GM21619 (cell line): ENCODE measurements at regions not wholly inside any gene's neighbourhood (a gene's known extent, or its start where the extent isn't known, plus 50 kb on each side); places are given as distances from the start of the nearest gene placed in this dataset.
A peak's percentile ranks its signal among the peaks of the same experiment; 100 is the strongest.

Source experiments
- ATAC-seq: cut with Tn5 transposase; IDR thresholded peaks from one replicate; pipeline ENCODE4 v1.9.1; 2021; ENCODE audit not compliant: unreplicated experiment

- ATAC-seq, result no peak
Measured at GRCh38 chr1:60987904-60988303, 94.5 kb upstream of the NFIA start.

DNA sequence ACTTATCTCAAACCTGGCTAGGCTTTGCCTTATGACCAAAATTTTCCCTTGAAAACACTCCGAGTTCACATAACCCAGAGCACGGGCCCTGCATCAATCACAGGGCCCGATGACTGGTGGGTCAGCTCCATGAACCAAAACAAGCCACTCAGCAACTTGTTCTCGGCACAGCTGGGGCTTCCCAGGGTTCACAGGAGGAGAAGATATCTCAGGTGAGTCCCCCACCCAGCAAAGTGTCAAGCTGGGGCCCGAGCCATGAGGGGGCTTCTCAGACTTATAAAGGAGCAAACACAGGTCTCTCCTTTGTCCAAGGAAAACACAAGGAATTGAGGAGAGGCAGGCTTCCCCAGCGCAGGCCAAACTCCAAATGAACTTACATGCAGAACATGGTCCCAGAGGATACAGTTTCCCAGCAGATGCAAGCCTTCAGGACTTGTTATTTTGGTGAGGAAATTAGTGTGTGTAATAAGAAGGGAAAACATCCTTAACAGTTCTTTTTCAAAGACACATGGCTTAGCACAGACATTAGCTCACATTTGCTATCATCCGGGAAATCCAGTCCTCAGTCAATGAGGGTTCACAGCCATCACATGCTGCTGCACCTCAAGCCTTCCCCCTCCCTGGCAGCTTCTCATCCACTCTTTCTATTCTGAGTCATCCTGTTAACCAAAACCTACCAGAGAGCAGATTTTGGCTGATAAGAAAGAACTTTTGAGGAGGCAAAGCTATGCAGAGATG, 98.1 kb upstream of the NFIA start:
- no peak for ATAC-seq

DNA sequence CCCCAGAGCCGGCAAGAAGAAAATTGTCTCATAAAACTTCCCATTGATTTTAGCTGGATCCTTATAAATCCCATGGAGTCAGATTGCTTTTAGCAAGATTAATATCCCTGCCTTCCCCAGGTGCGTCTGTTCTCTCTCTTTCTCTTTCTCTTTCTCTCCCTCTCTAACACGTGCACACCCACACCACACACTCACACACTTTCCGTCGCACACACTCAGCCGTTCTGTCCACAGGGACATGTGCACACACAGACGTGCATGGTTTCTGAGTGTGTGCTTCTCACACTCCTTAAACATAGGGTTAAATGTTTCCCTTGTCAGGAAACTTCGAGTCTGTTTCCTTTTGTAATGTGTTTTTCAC, 98.7 kb upstream of the NFIA start:
- ATAC-seq, result no peak

- ATAC-seq, result no peak
Measured at GRCh38 chr1:60982539-60982938, 99.8 kb upstream of the NFIA start.

DNA sequence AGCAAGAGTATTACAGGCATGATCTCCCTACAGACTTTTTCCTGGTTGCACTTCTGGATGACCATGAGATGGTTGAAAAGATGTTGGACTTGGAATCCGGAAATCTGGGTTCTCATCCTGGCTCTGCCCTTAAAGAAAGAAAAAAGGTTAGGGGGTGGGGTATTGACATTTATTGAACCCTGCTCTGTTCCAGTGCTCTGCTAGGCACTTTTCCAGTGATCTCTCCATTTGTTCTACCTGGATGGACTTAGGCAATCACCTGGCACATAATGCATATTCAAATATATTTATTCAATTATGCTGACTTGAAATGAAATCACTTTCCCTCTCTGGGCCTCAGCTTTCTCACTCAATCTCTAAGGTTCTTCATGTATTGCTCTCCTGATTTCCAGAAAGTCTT, 101.0 kb upstream of the NFIA start:
- no peak for ATAC-seq

GRCh38 chr1:60978421-60979357, 103.7 kb upstream of the NFIA start:
- peak; percentile 80 for ATAC-seq

DNA sequence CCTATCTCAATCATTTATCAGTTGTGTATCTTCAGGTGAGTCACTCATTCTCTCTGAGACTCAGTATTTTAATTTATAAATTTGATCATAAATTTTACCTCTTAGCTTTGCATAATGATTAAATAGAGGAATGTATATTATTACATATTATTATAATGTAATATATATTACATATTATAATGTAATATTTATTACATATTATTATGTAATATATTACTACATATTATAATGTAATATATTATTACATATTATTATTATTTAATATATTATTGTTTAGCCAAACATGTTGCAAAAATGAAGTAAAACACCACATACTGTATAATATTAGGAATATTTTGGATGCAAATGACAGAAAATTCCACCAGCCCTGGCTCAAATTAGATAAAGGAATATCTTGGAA, 104.7 kb upstream of the NFIA start:
- no peak for ATAC-seq

GRCh38 chr1:60974524-60975372, 107.6 kb upstream of the NFIA start:
- ATAC-seq, result no peak

DNA sequence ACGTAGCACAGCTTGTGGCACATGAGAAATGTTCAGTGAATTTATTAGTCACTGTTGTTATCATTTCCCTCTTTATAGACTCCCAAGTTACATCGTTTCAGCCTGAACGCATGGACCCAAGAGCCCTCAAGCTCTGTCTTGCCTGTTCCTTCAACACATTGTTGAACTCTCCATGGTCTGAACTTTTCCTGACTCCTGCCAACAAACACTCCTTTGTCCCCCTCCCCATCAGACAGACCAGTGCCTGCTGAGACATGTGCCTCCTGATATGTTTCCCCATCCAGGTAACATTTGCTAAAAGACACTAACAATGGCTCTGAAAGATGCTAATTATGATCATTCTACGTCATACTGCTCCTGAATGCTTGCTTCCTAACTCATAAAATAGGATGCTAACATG, 108.7 kb upstream of the NFIA start:
- no peak for ATAC-seq

- no peak for ATAC-seq
Measured at GRCh38 chr1:60972841-60973364, 109.5 kb upstream of the NFIA start.

GRCh38 chr1:60971330-60971729, 111.0 kb upstream of the NFIA start:
- ATAC-seq, result no peak

- ATAC-seq, result no peak
Measured at GRCh38 chr1:60969971-60970509, 112.3 kb upstream of the NFIA start.

DNA sequence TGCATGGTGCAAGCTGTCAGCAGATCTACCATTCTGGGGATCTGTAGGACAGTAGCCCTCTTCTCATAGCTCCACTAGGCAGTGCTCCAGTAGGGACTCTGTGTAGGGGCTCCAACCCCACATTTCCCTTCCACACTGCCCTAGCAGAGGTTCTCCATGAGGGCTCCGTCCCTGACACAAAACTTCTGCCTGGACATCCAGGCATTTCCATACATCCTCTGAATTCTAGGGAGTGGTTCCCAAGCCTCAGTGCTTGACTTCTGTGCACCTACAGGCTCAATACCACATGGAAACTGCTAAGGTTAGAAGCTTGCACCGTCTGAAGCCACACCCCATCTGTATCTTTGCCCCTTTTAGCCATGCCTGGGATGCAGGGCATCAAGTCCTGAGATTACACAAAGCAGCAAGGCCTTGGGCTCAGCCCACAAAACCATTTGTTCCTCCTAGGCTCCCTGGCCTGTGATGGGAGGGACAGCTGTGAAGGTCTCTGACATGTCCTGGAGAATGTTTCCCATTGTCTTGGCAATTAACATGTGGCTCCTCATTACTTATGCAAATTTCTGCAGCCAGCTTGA, 117.0 kb upstream of the NFIA start:
- no peak for ATAC-seq

- ATAC-seq, result no peak
Measured at GRCh38 chr1:60963167-60963940, 119.0 kb upstream of the NFIA start.

GRCh38 chr1:60960891-60961461, 121.4 kb upstream of the NFIA start:
- ATAC-seq, result no peak

GRCh38 chr1:60959701-60960100, 122.7 kb upstream of the NFIA start:
- no peak for ATAC-seq

GRCh38 chr1:60958001-60958400, 124.4 kb upstream of the NFIA start:
- ATAC-seq, result no peak

DNA sequence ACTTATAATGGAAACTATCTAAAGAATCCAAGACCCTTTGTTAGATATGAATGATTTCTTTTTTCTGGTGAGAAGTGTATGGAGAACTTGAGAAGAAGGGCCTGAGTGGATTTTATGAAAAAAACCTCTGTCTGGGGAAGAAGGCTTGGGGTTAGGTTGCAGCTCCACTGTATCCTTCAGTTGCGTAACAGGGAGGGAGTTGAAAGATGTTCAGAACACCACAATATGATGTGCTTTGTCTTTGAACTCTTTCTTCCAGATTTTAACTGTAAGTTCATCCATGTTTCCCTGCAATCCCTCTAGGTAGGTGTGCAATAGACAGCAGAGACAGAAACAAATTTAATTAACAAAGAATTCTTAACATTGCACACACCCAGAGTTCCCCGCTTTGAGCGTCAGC, 125.8 kb upstream of the NFIA start:
- no peak for ATAC-seq

GRCh38 chr1:60952612-60953111, 129.7 kb upstream of the NFIA start:
- ATAC-seq, result no peak
